Neural cell (in vitro differentiated cells): ENCODE measurements at regions not wholly inside any gene's neighbourhood (a gene's known extent, or its start where the extent isn't known, plus 50 kb on each side); places are given as distances from the start of the nearest gene placed in this dataset.

Source experiments
- H2AFZ ChIP-seq: fragments of 200-600, 300-800 bp; sonication (generic), shearing (Covaris generic); 2 replicates; pipeline ENCODE4 v1.6.0; 2014; ENCODE audit warnings: low read depth, mild to moderate bottlenecking, antibody characterized with exemption, low read length, moderate library complexity
- H3F3A ChIP-seq: fragments of 200-600 bp; shearing (Covaris generic); 2 replicates; pipeline ENCODE4 v1.6.1; 2016; ENCODE audit warnings: mild to moderate bottlenecking, moderate library complexity, mixed read lengths, antibody characterized with exemption, low read length; ENCODE audit not compliant: insufficient read depth, poor library complexity, severe bottlenecking
- H3K27ac ChIP-seq: fragments of 200-600, 300-800 bp; sonication (generic), shearing (Covaris generic); 2 replicates; pipeline ENCODE4 v1.5.1; 2014; ENCODE audit warnings: mild to moderate bottlenecking, low read length, moderate library complexity
- H3K27me3 ChIP-seq: fragments of 300-800, 200-600 bp; sonication (generic), shearing (Covaris generic); 2 replicates; pipeline ENCODE4 v1.6.0; 2014; ENCODE audit warnings: mild to moderate bottlenecking, low read depth, low read length, moderate library complexity; ENCODE audit not compliant: insufficient read depth
- H3K36me3 ChIP-seq: fragments of 300-800, 200-600 bp; sonication (generic), shearing (Covaris generic); 2 replicates; pipeline ENCODE4 v1.5.1; 2014; ENCODE audit warnings: mild to moderate bottlenecking, antibody characterized with exemption, low read length, moderate library complexity; ENCODE audit not compliant: insufficient read depth
- H3K4me2 ChIP-seq: fragments of 300-800, 200-600 bp; sonication (generic), shearing (Covaris generic); 2 replicates; pipeline ENCODE4 v1.6.0; 2014; ENCODE audit warnings: mild to moderate bottlenecking, low read length
- H3K4me3 ChIP-seq: fragments of 300-800, 200-600 bp; sonication (generic), shearing (Covaris generic); 2 replicates; pipeline ENCODE4 v1.5.1; 2014; ENCODE audit warnings: mild to moderate bottlenecking, low read length, moderate library complexity
- H3K79me2 ChIP-seq: fragments of 200-600 bp; shearing (Covaris generic); replicated peaks from 2 replicates; pipeline ENCODE4 v1.6.0; 2014; ENCODE audit warnings: mild to moderate bottlenecking, low read length, moderate library complexity; ENCODE audit not compliant: insufficient read depth
- H3K9ac ChIP-seq: fragments of 300-800, 200-600 bp; sonication (generic), shearing (Covaris generic); 2 replicates; pipeline ENCODE4 v1.6.1; 2016; ENCODE audit warnings: mild to moderate bottlenecking, low read length, mixed read lengths
- H3K9me2 ChIP-seq: fragments of 200-600 bp; shearing (Covaris generic); 2 replicates; pipeline ENCODE4 v1.6.1; 2016; ENCODE audit warnings: mild to moderate bottlenecking, low read length, mixed read lengths; ENCODE audit not compliant: insufficient read depth
- H3K9me3 ChIP-seq: fragments of 200-600, 300-800 bp; sonication (generic), shearing (Covaris generic); 2 replicates; pipeline ENCODE4 v1.6.1; 2016; ENCODE audit warnings: mild to moderate bottlenecking, mixed run types, low read length, moderate library complexity, mixed read lengths
- H4K20me1 ChIP-seq: fragments of 200-600 bp; shearing (Covaris generic); 2 replicates; pipeline ENCODE4 v1.6.1; 2016; ENCODE audit warnings: mild to moderate bottlenecking, mixed run types; ENCODE audit not compliant: insufficient read depth
- EP300 ChIP-seq: fragments of 450-650 bp; conservative IDR thresholded peaks from 2 replicates; pipeline ENCODE4 v1.6.1; 2014; ENCODE audit warnings: antibody characterized with exemption, mild to moderate bottlenecking, moderate library complexity; ENCODE audit not compliant: poor library complexity, severe bottlenecking
- EZH2 ChIP-seq: fragments of 200-600, 300-800 bp; shearing (Covaris generic), sonication (generic); IDR thresholded peaks from 2 replicates; pipeline ENCODE4 v1.6.1; 2014; ENCODE audit warnings: antibody characterized with exemption, low read length, borderline replicate concordance, mild to moderate bottlenecking; ENCODE audit not compliant: insufficient read depth, poor library complexity, severe bottlenecking
- MXI1 ChIP-seq: fragments of 450-650 bp; conservative IDR thresholded peaks from 2 replicates; pipeline ENCODE4 v1.6.1; 2014; ENCODE audit warnings: antibody characterized with exemption, mild to moderate bottlenecking; ENCODE audit not compliant: poor library complexity, severe bottlenecking
- POLR2AphosphoS5 ChIP-seq: IDR thresholded peaks from 2 replicates; pipeline ENCODE4 v1.6.1; 2012
- RAD21 ChIP-seq: fragments of 450-650 bp; conservative IDR thresholded peaks from 2 replicates; pipeline ENCODE4 v1.6.1; 2014; ENCODE audit warnings: antibody characterized with exemption, mild to moderate bottlenecking, moderate library complexity
- SMC3 ChIP-seq: fragments of 450-650 bp; conservative IDR thresholded peaks from 2 replicates; pipeline ENCODE4 v1.6.1; 2014; ENCODE audit warnings: antibody characterized with exemption, mild to moderate bottlenecking, moderate library complexity; ENCODE audit not compliant: poor library complexity
- TAF1 ChIP-seq: IDR thresholded peaks from 2 replicates; pipeline ENCODE4 v1.6.1; 2012; ENCODE audit warnings: low read depth
- TF ChIP-seq, protein P1 (sequence below): IDR thresholded peaks from 2 replicates; pipeline ENCODE4 v1.6.1; 2012; ENCODE audit warnings: borderline replicate concordance
- TF ChIP-seq, protein P2 (sequence below): fragments of 450-650 bp; IDR thresholded peaks from 2 replicates; pipeline ENCODE4 v1.5.1; 2014; ENCODE audit warnings: antibody characterized with exemption, mild to moderate bottlenecking, moderate library complexity; ENCODE audit not compliant: poor library complexity, severe bottlenecking

DNA sequence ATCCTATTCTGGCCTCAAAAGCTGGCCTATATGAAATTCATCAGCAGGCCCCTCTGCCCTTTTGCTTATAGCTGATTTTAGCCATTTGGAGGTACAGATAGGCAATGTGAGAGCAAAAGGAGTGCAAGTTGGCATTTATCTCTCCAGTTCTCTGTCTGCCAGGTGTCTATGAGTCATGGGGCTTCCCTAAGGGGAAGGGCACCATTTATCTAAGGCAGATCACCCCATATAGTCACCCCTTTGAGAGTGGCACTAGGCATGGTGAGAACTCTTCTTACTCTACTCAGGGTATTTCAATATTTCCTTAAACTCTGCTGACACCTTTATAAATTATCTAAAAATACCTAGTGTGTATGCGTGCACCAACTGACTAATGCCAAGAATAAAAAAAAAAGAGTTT lies 314.7 kb upstream of the CDH6 start:
- Histone ChIP-seq H2AFZ (no peak overlapping the region), H4K20me1 (no peaks in the 10 kb centered on the region), H3K27me3 (no peaks in the 10 kb centered on the region), H3K36me3 (no peaks in the 10 kb centered on the region), H3K27ac (no peak overlapping the region), H3K9me3 (no peaks in the 10 kb centered on the region), H3K9me2 (no peaks in the 10 kb centered on the region), H3K9ac (no peak overlapping the region), H3K4me3 (no peak overlapping the region), H3F3A (no peaks in the 10 kb centered on the region), H3K79me2 (no peaks in the 10 kb centered on the region), H3K4me2 (no peak overlapping the region)
- TF ChIP-seq TAF1 (no peak), EP300 (no peak), MXI1 (no peak), RAD21 (no peak)
- TF ChIP-seq, protein P1, sequence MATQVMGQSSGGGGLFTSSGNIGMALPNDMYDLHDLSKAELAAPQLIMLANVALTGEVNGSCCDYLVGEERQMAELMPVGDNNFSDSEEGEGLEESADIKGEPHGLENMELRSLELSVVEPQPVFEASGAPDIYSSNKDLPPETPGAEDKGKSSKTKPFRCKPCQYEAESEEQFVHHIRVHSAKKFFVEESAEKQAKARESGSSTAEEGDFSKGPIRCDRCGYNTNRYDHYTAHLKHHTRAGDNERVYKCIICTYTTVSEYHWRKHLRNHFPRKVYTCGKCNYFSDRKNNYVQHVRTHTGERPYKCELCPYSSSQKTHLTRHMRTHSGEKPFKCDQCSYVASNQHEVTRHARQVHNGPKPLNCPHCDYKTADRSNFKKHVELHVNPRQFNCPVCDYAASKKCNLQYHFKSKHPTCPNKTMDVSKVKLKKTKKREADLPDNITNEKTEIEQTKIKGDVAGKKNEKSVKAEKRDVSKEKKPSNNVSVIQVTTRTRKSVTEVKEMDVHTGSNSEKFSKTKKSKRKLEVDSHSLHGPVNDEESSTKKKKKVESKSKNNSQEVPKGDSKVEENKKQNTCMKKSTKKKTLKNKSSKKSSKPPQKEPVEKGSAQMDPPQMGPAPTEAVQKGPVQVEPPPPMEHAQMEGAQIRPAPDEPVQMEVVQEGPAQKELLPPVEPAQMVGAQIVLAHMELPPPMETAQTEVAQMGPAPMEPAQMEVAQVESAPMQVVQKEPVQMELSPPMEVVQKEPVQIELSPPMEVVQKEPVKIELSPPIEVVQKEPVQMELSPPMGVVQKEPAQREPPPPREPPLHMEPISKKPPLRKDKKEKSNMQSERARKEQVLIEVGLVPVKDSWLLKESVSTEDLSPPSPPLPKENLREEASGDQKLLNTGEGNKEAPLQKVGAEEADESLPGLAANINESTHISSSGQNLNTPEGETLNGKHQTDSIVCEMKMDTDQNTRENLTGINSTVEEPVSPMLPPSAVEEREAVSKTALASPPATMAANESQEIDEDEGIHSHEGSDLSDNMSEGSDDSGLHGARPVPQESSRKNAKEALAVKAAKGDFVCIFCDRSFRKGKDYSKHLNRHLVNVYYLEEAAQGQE = no peak

DNA sequence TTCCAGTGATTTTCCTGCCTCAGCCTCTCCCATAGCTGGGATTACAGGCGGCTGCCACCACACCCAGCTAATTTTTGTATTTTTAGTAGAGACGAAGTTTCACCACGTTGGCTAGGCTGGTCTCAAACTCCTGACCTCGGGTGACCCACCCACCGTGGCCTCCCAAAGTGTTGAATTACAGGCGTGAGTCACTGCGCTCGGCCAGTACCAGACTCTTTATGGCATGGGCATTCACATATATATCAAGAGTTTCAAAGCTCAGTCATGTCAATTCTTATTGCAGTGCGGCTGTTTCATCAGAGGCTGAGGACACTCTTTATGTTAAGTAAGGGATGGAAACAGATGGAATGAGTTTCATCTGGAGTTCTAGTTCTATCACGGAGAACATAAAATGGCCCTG lies 315.2 kb upstream of the CDH6 start:
- Histone ChIP-seq H3K27me3 (no peaks in the 10 kb centered on the region), H3K9me3 (no peaks in the 10 kb centered on the region), H3K27ac (no peak overlapping the region), H3K36me3 (no peaks in the 10 kb centered on the region), H3F3A (no peaks in the 10 kb centered on the region), H3K79me2 (no peaks in the 10 kb centered on the region), H3K4me3 (no peak overlapping the region), H3K9me2 (no peaks in the 10 kb centered on the region), H3K4me2 (no peak overlapping the region), H2AFZ (no peak overlapping the region), H4K20me1 (no peaks in the 10 kb centered on the region), H3K9ac (no peak overlapping the region)
- TF ChIP-seq EP300 = no peak
- no peak for TF ChIP-seq EZH2
- TF ChIP-seq RAD21 = no peak
- no peak for TF ChIP-seq MXI1
- no peak for TF ChIP-seq SMC3

DNA sequence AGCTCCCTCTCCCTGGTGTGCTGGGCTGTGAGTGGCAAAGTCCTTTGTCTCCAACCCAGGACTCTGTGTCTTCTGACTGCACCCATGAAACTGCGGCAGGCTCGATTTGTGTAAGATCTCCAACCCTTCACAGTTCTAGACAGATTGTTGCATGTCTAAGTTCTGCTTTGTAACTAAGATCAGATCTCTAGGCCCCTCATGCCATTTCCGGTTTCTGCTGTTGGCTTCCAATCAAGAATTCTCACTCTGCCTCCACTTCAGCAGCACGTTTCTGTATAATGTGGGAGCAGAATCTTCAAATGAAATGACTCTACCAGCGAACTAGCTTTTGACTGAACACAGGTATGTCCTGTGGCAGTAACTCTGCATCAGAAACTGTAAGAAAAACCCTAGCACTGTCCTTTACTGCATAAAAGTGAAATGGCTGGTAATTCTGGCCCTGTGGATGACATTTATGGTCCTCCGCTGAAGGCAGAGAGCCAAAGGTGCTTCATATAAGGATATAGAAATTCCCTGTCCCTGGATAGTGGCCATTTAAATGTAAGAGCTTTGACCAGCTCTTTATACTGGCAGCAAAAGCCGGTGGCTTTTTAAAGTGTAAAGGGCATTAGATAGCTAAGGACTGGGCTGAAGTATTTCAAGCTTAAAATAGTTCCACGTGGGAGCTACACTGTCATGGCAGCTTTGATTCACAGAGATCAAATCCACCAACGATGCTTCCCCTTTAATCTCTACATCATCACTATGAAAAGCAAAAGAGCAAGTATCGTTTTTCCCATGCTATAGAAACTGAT lies 319.0 kb upstream of the CDH6 start:
- Histone ChIP-seq H2AFZ (no peak overlapping the region), H3K9ac (no peak overlapping the region), H3K9me2 (no peaks in the 10 kb centered on the region), H4K20me1 (no peaks in the 10 kb centered on the region), H3F3A (no peaks in the 10 kb centered on the region), H3K27ac (no peak overlapping the region), H3K36me3 (no peaks in the 10 kb centered on the region), H3K4me2 (no peak overlapping the region), H3K9me3 (no peaks in the 10 kb centered on the region), H3K79me2 (no peaks in the 10 kb centered on the region), H3K4me3 (no peak overlapping the region), H3K27me3 (no peaks in the 10 kb centered on the region)
- TF ChIP-seq, protein P1 = no peak
- TF ChIP-seq EP300 (no peak), EZH2 (no peak), SMC3 (no peak), TAF1 (no peak), MXI1 (no peak), POLR2AphosphoS5 (no peak), RAD21 (no peak)
- TF ChIP-seq, protein P2, sequence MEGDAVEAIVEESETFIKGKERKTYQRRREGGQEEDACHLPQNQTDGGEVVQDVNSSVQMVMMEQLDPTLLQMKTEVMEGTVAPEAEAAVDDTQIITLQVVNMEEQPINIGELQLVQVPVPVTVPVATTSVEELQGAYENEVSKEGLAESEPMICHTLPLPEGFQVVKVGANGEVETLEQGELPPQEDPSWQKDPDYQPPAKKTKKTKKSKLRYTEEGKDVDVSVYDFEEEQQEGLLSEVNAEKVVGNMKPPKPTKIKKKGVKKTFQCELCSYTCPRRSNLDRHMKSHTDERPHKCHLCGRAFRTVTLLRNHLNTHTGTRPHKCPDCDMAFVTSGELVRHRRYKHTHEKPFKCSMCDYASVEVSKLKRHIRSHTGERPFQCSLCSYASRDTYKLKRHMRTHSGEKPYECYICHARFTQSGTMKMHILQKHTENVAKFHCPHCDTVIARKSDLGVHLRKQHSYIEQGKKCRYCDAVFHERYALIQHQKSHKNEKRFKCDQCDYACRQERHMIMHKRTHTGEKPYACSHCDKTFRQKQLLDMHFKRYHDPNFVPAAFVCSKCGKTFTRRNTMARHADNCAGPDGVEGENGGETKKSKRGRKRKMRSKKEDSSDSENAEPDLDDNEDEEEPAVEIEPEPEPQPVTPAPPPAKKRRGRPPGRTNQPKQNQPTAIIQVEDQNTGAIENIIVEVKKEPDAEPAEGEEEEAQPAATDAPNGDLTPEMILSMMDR = no peak
